Hepatocyte (in vitro differentiated cells): ENCODE measurements at regions not wholly inside any gene's neighbourhood (a gene's known extent, or its start where the extent isn't known, plus 50 kb on each side); places are given as distances from the start of the nearest gene placed in this dataset.

ENCODE experiments used
- DNase-seq: peaks from one replicate; pipeline ENCODE4 v3.0.0-alpha.2; 2016; ENCODE audit warnings: low spot score
- H2AFZ ChIP-seq: fragments of 200-600 bp; sonication (generic); 2 replicates; pipeline ENCODE4 v1.6.0; 2016; ENCODE audit warnings: antibody characterized with exemption, mild to moderate bottlenecking
- H3K27ac ChIP-seq: fragments of 200-600 bp; sonication (generic); 2 replicates; pipeline ENCODE4 v1.5.1; 2016; ENCODE audit warnings: mild to moderate bottlenecking
- H3K27me3 ChIP-seq: fragments of 200-600 bp; sonication (generic); 2 replicates; pipeline ENCODE4 v1.6.1; 2016
- H3K36me3 ChIP-seq: fragments of 200-600 bp; sonication (generic); replicated peaks from 2 replicates; pipeline ENCODE4 v1.5.1; 2016; ENCODE audit warnings: low read depth; ENCODE audit not compliant: insufficient read depth
- H3K4me1 ChIP-seq: fragments of 200-600 bp; sonication (generic); 2 replicates; pipeline ENCODE4 v1.5.1; 2016; ENCODE audit warnings: mild to moderate bottlenecking, moderate library complexity; ENCODE audit not compliant: insufficient read depth
- H3K4me2 ChIP-seq: fragments of 200-600 bp; sonication (generic); 2 replicates; pipeline ENCODE4 v1.6.0; 2016
- H3K4me3 ChIP-seq: fragments of 200-600 bp; sonication (generic); 2 replicates; pipeline ENCODE4 v1.5.1; 2016; ENCODE audit warnings: mild to moderate bottlenecking
- H3K79me2 ChIP-seq: fragments of 200-600 bp; sonication (generic); 2 replicates; pipeline ENCODE4 v1.6.0; 2017; ENCODE audit warnings: mild to moderate bottlenecking
- H3K9me2 ChIP-seq: fragments of 200-600 bp; sonication (generic); replicated peaks from 2 replicates; pipeline ENCODE4 v1.6.0; 2017; ENCODE audit warnings: mild to moderate bottlenecking; ENCODE audit not compliant: insufficient read depth
- H3K9me3 ChIP-seq: fragments of 200-600 bp; sonication (generic); 2 replicates; pipeline ENCODE4 v1.5.1; 2016; ENCODE audit warnings: low read depth, mild to moderate bottlenecking
- H4K20me1 ChIP-seq: fragments of 200-600 bp; sonication (generic); 2 replicates; pipeline ENCODE4 v1.6.0; 2016; ENCODE audit warnings: mild to moderate bottlenecking; ENCODE audit not compliant: insufficient read depth, poor library complexity, severe bottlenecking
- CTCF ChIP-seq: fragments of 200-600 bp; sonication (generic); IDR thresholded peaks from 2 replicates; pipeline ENCODE4 v1.5.1; 2016; ENCODE audit warnings: antibody characterized with exemption, mild to moderate bottlenecking; ENCODE audit not compliant: poor library complexity
- EZH2 ChIP-seq: fragments of 200-600 bp; sonication (generic); IDR thresholded peaks from 2 replicates; pipeline ENCODE4 v1.6.1; 2016; ENCODE audit warnings: antibody characterized with exemption, mild to moderate bottlenecking, borderline replicate concordance
- EZH2phosphoT487 ChIP-seq: fragments of 200-600 bp; sonication (generic); IDR thresholded peaks from one replicate; pipeline ENCODE4 v1.6.1; 2018; ENCODE audit warnings: antibody characterized with exemption, mild to moderate bottlenecking, low read depth, moderate library complexity; ENCODE audit not compliant: unreplicated experiment, severe bottlenecking
- WGBS: methylation state at CpG from one replicate; pipeline ENCODE4 v1.1.6; 2016; ENCODE audit warnings: low lambda C conversion rate; ENCODE audit errors: missing lambda C conversion rate; 5-methylcytosine and 5-hydroxymethylcytosine counted together

GRCh38 chr6:53429401-53429800 lies 80.7 kb upstream of the ELOVL5 start:
- H3K27ac ChIP-seq = no peak overlapping the region
- no peak overlapping the region for H3K4me2 ChIP-seq
- no peaks in the 10 kb centered on the region for H4K20me1 ChIP-seq
- no peaks in the 10 kb centered on the region for H3K79me2 ChIP-seq
- H3K4me3 ChIP-seq = no peak overlapping the region
- TF ChIP-seq CTCF (no peak), EZH2 (no peak), EZH2phosphoT487 (no peak)
- DNase-seq = no peak
- peaks cover 11% of the 10 kb centered on the region for H3K4me1 ChIP-seq
- no peaks in the 10 kb centered on the region for H3K36me3 ChIP-seq
- no peaks in the 10 kb centered on the region for H3K9me2 ChIP-seq
- no peaks in the 10 kb centered on the region for H3K9me3 ChIP-seq
- no peaks in the 10 kb centered on the region for H3K27me3 ChIP-seq
- no peak overlapping the region for H2AFZ ChIP-seq

- Histone ChIP-seq H3K36me3 (no peaks in the 10 kb centered on the region), H3K9me2 (no peaks in the 10 kb centered on the region), H3K27me3 (no peaks in the 10 kb centered on the region), H3K4me2 (no peak overlapping the region), H3K4me1 (peaks cover 11% of the 10 kb centered on the region), H2AFZ (no peak overlapping the region), H3K79me2 (no peaks in the 10 kb centered on the region), H3K9me3 (no peaks in the 10 kb centered on the region), H4K20me1 (no peaks in the 10 kb centered on the region), H3K4me3 (no peak overlapping the region), H3K27ac (no peak overlapping the region)
- TF ChIP-seq EZH2 = no peak
- no peak for TF ChIP-seq CTCF
- no peak for TF ChIP-seq EZH2phosphoT487
- no peak for DNase-seq
- WGBS = 82% methylated on average over 1 of the region's 1 CpG
Measured at GRCh38 chr6:53428886-53429285, 80.1 kb upstream of the ELOVL5 start.

- TF ChIP-seq CTCF (no peak), EZH2 (no peak), EZH2phosphoT487 (no peak)
- no peak for DNase-seq
- no peak overlapping the region for H3K4me2 ChIP-seq
- no peak overlapping the region for H3K4me3 ChIP-seq
- no peaks in the 10 kb centered on the region for H3K4me1 ChIP-seq
- H2AFZ ChIP-seq = no peak overlapping the region
- no peak overlapping the region for H3K27ac ChIP-seq
- 95% methylated on average over 4 of the region's 4 CpGs for whole genome bisulfite sequencing
- H4K20me1 ChIP-seq = no peaks in the 10 kb centered on the region
- no peaks in the 10 kb centered on the region for H3K79me2 ChIP-seq
- no peaks in the 10 kb centered on the region for H3K9me3 ChIP-seq
- no peaks in the 10 kb centered on the region for H3K27me3 ChIP-seq
- H3K9me2 ChIP-seq = no peaks in the 10 kb centered on the region
- H3K36me3 ChIP-seq = no peaks in the 10 kb centered on the region
Measured at GRCh38 chr6:53426667-53427270, 78.0 kb upstream of the ELOVL5 start.

- DNase-seq = no peak
- Histone ChIP-seq H4K20me1 (no peaks in the 10 kb centered on the region), H3K36me3 (no peaks in the 10 kb centered on the region), H3K9me2 (no peaks in the 10 kb centered on the region), H3K4me2 (no peak overlapping the region), H3K27ac (no peak overlapping the region), H3K79me2 (no peaks in the 10 kb centered on the region), H3K9me3 (no peaks in the 10 kb centered on the region), H2AFZ (no peak overlapping the region), H3K27me3 (no peaks in the 10 kb centered on the region), H3K4me3 (no peak overlapping the region), H3K4me1 (no peaks in the 10 kb centered on the region)
- WGBS = 95% methylated on average over 3 of the region's 3 CpGs
- TF ChIP-seq EZH2 (no peak), CTCF (no peak), EZH2phosphoT487 (no peak)
Measured at GRCh38 chr6:53426117-53426516, 77.4 kb upstream of the ELOVL5 start.
